ENCODE measurements at regions not wholly inside any gene's neighbourhood (a gene's known extent, or its start where the extent isn't known, plus 50 kb on each side); places are given as distances from the start of the nearest gene placed in this dataset.

GRCh38 chr12:38102197-38102596 is 214.4 kb upstream of the ALG10B start:
- Mint-ChIP-seq H3K4me3 (no peak overlapping the region), H3K27ac (no peak overlapping the region), H3K27me3 (ENCODE audit: low read depth) (peaks cover 1% of the 10 kb centered on the region; the same call in 1 of the 2 replicates), H3K4me1 (no peaks in the 10 kb centered on the region), H3K9me3 (peaks cover 92 to 96% of the 10 kb centered on the region in 2 experiments), H3K36me3 (ENCODE audit: insufficient read depth in 1 of 3, low read depth in 3 of 3) (peaks cover 4 to 21% (median 7%) of the 10 kb centered on the region in 3 experiments; a peak in 6 of 7 replicates)
- H3K9ac ChIP-seq (ENCODE audit: extremely low read depth, insufficient read length, low read length) = no peak overlapping the region
- H3K79me2 ChIP-seq (ENCODE audit: insufficient read depth, low read length) = no peaks in the 10 kb centered on the region
- no peak overlapping the region for H2AFZ ChIP-seq (ENCODE audit: low read length)
- H3K23ac ChIP-seq (ENCODE audit: insufficient read length, low read depth, low read length) = no peak overlapping the region
- no peak overlapping the region for H4K91ac ChIP-seq (ENCODE audit: insufficient read length, low read depth, low read length)
- H3K27ac ChIP-seq (ENCODE audit: insufficient read length, low read depth, low read length) = no peak overlapping the region
- no peaks in the 10 kb centered on the region for H3K79me1 ChIP-seq (ENCODE audit: insufficient read depth, low read depth, low read length, poor library complexity, severe bottlenecking)
- no peak overlapping the region for H3K4me2 ChIP-seq (ENCODE audit: insufficient read depth, insufficient read length, low read length)
- no peak overlapping the region for H2BK12ac ChIP-seq (ENCODE audit: insufficient read length, low read depth, low read length)
- H4K5ac ChIP-seq (ENCODE audit: insufficient read length, low read depth, low read length) = no peak overlapping the region
- H3T11ph ChIP-seq (ENCODE audit: low read length) = no peak overlapping the region
- peaks cover 53% of the 10 kb centered on the region for H3K9me3 ChIP-seq (ENCODE audit: control insufficient read depth, low read depth, low read length)
- no peak overlapping the region for H2BK20ac ChIP-seq (ENCODE audit: low read depth, low read length, poor library complexity, severe bottlenecking)
- H2BK15ac ChIP-seq (ENCODE audit: low read depth, low read length) = no peak overlapping the region
- H3K18ac ChIP-seq (ENCODE audit: insufficient read length, low read depth, low read length) = no peak overlapping the region
- TF ChIP-seq, protein P1, sequence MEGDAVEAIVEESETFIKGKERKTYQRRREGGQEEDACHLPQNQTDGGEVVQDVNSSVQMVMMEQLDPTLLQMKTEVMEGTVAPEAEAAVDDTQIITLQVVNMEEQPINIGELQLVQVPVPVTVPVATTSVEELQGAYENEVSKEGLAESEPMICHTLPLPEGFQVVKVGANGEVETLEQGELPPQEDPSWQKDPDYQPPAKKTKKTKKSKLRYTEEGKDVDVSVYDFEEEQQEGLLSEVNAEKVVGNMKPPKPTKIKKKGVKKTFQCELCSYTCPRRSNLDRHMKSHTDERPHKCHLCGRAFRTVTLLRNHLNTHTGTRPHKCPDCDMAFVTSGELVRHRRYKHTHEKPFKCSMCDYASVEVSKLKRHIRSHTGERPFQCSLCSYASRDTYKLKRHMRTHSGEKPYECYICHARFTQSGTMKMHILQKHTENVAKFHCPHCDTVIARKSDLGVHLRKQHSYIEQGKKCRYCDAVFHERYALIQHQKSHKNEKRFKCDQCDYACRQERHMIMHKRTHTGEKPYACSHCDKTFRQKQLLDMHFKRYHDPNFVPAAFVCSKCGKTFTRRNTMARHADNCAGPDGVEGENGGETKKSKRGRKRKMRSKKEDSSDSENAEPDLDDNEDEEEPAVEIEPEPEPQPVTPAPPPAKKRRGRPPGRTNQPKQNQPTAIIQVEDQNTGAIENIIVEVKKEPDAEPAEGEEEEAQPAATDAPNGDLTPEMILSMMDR (conservative IDR thresholded peaks at IDR 0.05) = no peak
- no peak overlapping the region for H3K14ac ChIP-seq (ENCODE audit: insufficient read depth, low read length)
- H4K20me1 ChIP-seq (ENCODE audit: control insufficient read depth, insufficient read depth, insufficient read length) = no peaks in the 10 kb centered on the region
- H3K27me3 ChIP-seq (ENCODE audit: insufficient read depth, low read length) = no peaks in the 10 kb centered on the region
- no peaks in the 10 kb centered on the region for H3K4me1 ChIP-seq (ENCODE audit: insufficient read depth, low read length)
- no peak overlapping the region for H3K4ac ChIP-seq (ENCODE audit: low read depth, low read length)
- no peak overlapping the region for H2BK5ac ChIP-seq (ENCODE audit: insufficient read length, low read length)
- no peak overlapping the region for H2BK120ac ChIP-seq (ENCODE audit: low read depth, low read length, poor library complexity, severe bottlenecking)
- H3K56ac ChIP-seq (ENCODE audit: insufficient read length, low read depth, low read length) = no peak overlapping the region
- no peak overlapping the region for H4K8ac ChIP-seq (replicated peaks; ENCODE audit: insufficient read length, low read depth, low read length)
- DNase-seq = no peak
- no peak overlapping the region for H2AK5ac ChIP-seq (ENCODE audit: insufficient read length, low read length)
- H3K23me2 ChIP-seq (ENCODE audit: insufficient read length, low read depth, low read length, poor library complexity, severe bottlenecking) = no peaks in the 10 kb centered on the region
